ENCODE measurements at regions not wholly inside any gene's neighbourhood (a gene's known extent, or its start where the extent isn't known, plus 50 kb on each side); places are given as distances from the start of the nearest gene placed in this dataset.

- no peaks in the 10 kb centered on the region for H3K36me3 ChIP-seq (ENCODE audit: insufficient read depth, low read length)
- no peaks in the 10 kb centered on the region for H3K9me3 ChIP-seq (ENCODE audit: low read length)
- H4K20me1 ChIP-seq (ENCODE audit: insufficient read depth), result no peaks in the 10 kb centered on the region
Observed at GRCh38 chr16:85253084-85253941, 141.0 kb upstream of the CIBAR2 start.

GRCh38 chr16:85254051-85254450 is 141.8 kb upstream of the CIBAR2 start:
- Histone ChIP-seq H3K27me3 (ENCODE audit: insufficient read depth, low read depth, low read length) (no peaks in the 10 kb centered on the region), H3K4me3 (ENCODE audit: low read length) (no peak overlapping the region), H3K36me3 (ENCODE audit: insufficient read depth, low read length) (no peaks in the 10 kb centered on the region), H3K79me2 (replicated peaks; ENCODE audit: insufficient read depth, low read length) (no peaks in the 10 kb centered on the region), H4K20me1 (ENCODE audit: insufficient read depth) (no peaks in the 10 kb centered on the region), H3K9ac (ENCODE audit: low read length) (no peak overlapping the region), H3K9me2 (ENCODE audit: insufficient read depth, low read length) (no peaks in the 10 kb centered on the region), H3K4me2 (ENCODE audit: low read length) (no peak overlapping the region), H3K9me3 (ENCODE audit: low read length) (no peaks in the 10 kb centered on the region), H2AFZ (ENCODE audit: low read depth, low read length) (no peak overlapping the region), H3K27ac (ENCODE audit: low read length) (no peak overlapping the region), H3F3A (ENCODE audit: insufficient read depth, low read length, poor library complexity, severe bottlenecking) (no peaks in the 10 kb centered on the region)
- TF ChIP-seq RAD21 (conservative IDR thresholded peaks at IDR 0.05) (no peak), MXI1 (conservative IDR thresholded peaks at IDR 0.05; ENCODE audit: poor library complexity, severe bottlenecking) (no peak), REST (IDR thresholded peaks at IDR 0.05; ENCODE audit: borderline replicate concordance) (no peak), EZH2 (IDR thresholded peaks at IDR 0.05; ENCODE audit: borderline replicate concordance, insufficient read depth, low read length, poor library complexity, severe bottlenecking) (no peak), SMC3 (conservative IDR thresholded peaks at IDR 0.05; ENCODE audit: poor library complexity) (no peak), POLR2AphosphoS5 (IDR thresholded peaks at IDR 0.05) (no peak), TAF1 (IDR thresholded peaks at IDR 0.05; ENCODE audit: low read depth) (no peak), EP300 (conservative IDR thresholded peaks at IDR 0.05; ENCODE audit: poor library complexity, severe bottlenecking) (no peak), CTCF (IDR thresholded peaks at IDR 0.05; ENCODE audit: poor library complexity, severe bottlenecking) (no peak)

More at GRCh38 chr16:85253084-85253941, 141.0 kb upstream of the CIBAR2 start:
- H3K27me3 ChIP-seq (ENCODE audit: insufficient read depth, low read depth, low read length), result no peaks in the 10 kb centered on the region
- no peak overlapping the region for H3K27ac ChIP-seq (ENCODE audit: low read length)
- no peak overlapping the region for H3K4me2 ChIP-seq (ENCODE audit: low read length)
- no peak overlapping the region for H3K9ac ChIP-seq (ENCODE audit: low read length)
- no peak overlapping the region for H2AFZ ChIP-seq (ENCODE audit: low read depth, low read length)
- no peak overlapping the region for H3K4me3 ChIP-seq (ENCODE audit: low read length)
- H3F3A ChIP-seq (ENCODE audit: insufficient read depth, low read length, poor library complexity, severe bottlenecking), result no peaks in the 10 kb centered on the region
- no peaks in the 10 kb centered on the region for H3K9me2 ChIP-seq (ENCODE audit: insufficient read depth, low read length)
- H3K79me2 ChIP-seq (replicated peaks; ENCODE audit: insufficient read depth, low read length), result no peaks in the 10 kb centered on the region
- peak; percentile 94 for TF ChIP-seq CTCF (IDR thresholded peaks at IDR 0.05; ENCODE audit: poor library complexity, severe bottlenecking)
- no peak for TF ChIP-seq EP300 (conservative IDR thresholded peaks at IDR 0.05; ENCODE audit: poor library complexity, severe bottlenecking)
- TF ChIP-seq SMC3 (conservative IDR thresholded peaks at IDR 0.05; ENCODE audit: poor library complexity), result peak; percentile 84
- no peak for TF ChIP-seq EZH2 (IDR thresholded peaks at IDR 0.05; ENCODE audit: borderline replicate concordance, insufficient read depth, low read length, poor library complexity, severe bottlenecking)
- peak; percentile 89 for TF ChIP-seq RAD21 (conservative IDR thresholded peaks at IDR 0.05)
- no peak for TF ChIP-seq TAF1 (IDR thresholded peaks at IDR 0.05; ENCODE audit: low read depth)
- TF ChIP-seq MXI1 (conservative IDR thresholded peaks at IDR 0.05; ENCODE audit: poor library complexity, severe bottlenecking), result no peak
- TF ChIP-seq POLR2AphosphoS5 (IDR thresholded peaks at IDR 0.05), result no peak
